Calu3 (cell line): ENCODE measurements at regions not wholly inside any gene's neighbourhood (a gene's known extent, or its start where the extent isn't known, plus 50 kb on each side); places are given as distances from the start of the nearest gene placed in this dataset.

Experiments used
- BruUV-seq: library from RNA; stranded (reverse); fragments of 400-500 nt; replicated peaks from 2 replicates; lab custom pipeline; 2021; lab: Mats Ljungman, UMichigan
- CTCF ChIA-PET: fragments of 300-600 bp; sonication (Branson Sonifier 250); formaldehyde crosslinking; loops from one replicate; lab custom pipeline; 2022; ENCODE audit warnings: antibody characterized with exemption; lab: Charles Lee
- DNase-seq: peaks from one replicate; pipeline ENCODE4 v3.0.0; 2022
- H3K27ac Mint-ChIP-seq: one replicate; pipeline ENCODE4 v1.8.0; 2022; ENCODE audit warnings: mixed read lengths; ENCODE audit not compliant: unreplicated experiment
- H3K27me3 Mint-ChIP-seq: one replicate; pipeline ENCODE4 v1.8.0; 2022; ENCODE audit warnings: mixed read lengths; ENCODE audit not compliant: unreplicated experiment
- H3K36me3 Mint-ChIP-seq: one replicate; pipeline ENCODE4 v1.8.0; 2022; ENCODE audit warnings: mild to moderate bottlenecking, moderate library complexity, mixed read lengths; ENCODE audit not compliant: insufficient read depth, unreplicated experiment
- H3K4me1 Mint-ChIP-seq: one replicate; pipeline ENCODE4 v1.8.0; 2022; ENCODE audit warnings: mild to moderate bottlenecking, low read depth, mixed read lengths; ENCODE audit not compliant: unreplicated experiment
- H3K4me3 Mint-ChIP-seq: one replicate; pipeline ENCODE4 v1.8.0; 2022; ENCODE audit warnings: mild to moderate bottlenecking, low read depth, moderate library complexity, mixed read lengths; ENCODE audit not compliant: unreplicated experiment
- H3K9me3 Mint-ChIP-seq: one replicate; pipeline ENCODE4 v1.8.0; 2022; ENCODE audit warnings: low read depth, mixed read lengths; ENCODE audit not compliant: unreplicated experiment
- CTCF ChIP-seq: fragments of 200-600 bp; IDR thresholded peaks from one replicate; pipeline ENCODE4 v1.8.0; 2022; ENCODE audit warnings: antibody characterized with exemption; ENCODE audit not compliant: unreplicated experiment
- intact Hi-C: fragments of 100-400 bp; cut with micrococcal nuclease; formaldehyde crosslinking; loops from one replicate; pipeline ENCODE4 v1.10.0; 2022; ENCODE audit not compliant: unreplicated experiment

DNA sequence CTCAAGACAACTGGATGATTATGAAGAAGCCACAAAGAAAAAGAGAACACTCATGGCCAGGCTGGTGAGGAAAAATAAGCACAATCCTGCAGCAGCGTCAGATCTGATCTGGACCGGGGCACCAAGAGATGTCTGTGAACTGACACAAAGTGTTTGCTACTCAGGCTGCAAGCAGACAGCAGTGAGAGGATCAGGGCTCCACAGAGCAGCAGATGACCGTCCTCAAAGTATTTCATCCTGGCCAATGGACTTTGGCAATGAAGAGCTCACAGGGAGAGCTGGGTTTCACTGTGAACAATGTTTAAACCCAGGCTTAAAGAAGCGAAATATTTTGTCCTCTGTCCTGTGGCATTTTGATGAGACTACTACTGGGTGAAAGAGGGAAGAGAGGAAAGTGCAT, 299.2 kb downstream of the GPATCH2 start:
- H3K27ac Mint-ChIP-seq, result no peak overlapping the region
- H3K4me1 Mint-ChIP-seq, result no peaks in the 10 kb centered on the region
- BruUV-seq, result no TSS peak
- H3K36me3 Mint-ChIP-seq, result no peaks in the 10 kb centered on the region
- peaks cover 6% of the 10 kb centered on the region for H3K9me3 Mint-ChIP-seq
- no peak overlapping the region for H3K4me3 Mint-ChIP-seq
- DNase-seq, result no peak
- no peaks in the 10 kb centered on the region for H3K27me3 Mint-ChIP-seq
- CTCF ChIA-PET, result interaction anchor here (0.7 kb wide), 1 partner anchor 274 kb away, joined by 3 read pairs; no protein-coding TSS in a partner anchor
- TF ChIP-seq CTCF, result no peak
- intact Hi-C loops, result loop anchor here (5.0 kb wide), 1 partner anchor 579 kb away; no protein-coding TSS in a partner anchor

- no peaks in the 10 kb centered on the region for H3K36me3 Mint-ChIP-seq
- H3K27me3 Mint-ChIP-seq, result no peaks in the 10 kb centered on the region
- H3K4me1 Mint-ChIP-seq, result no peaks in the 10 kb centered on the region
- no peak for TF ChIP-seq CTCF
- H3K4me3 Mint-ChIP-seq, result no peak overlapping the region
- H3K27ac Mint-ChIP-seq, result no peak overlapping the region
- intact Hi-C loops, result no loop called here
- CTCF ChIA-PET, result no interaction called here
- peaks cover 6% of the 10 kb centered on the region for H3K9me3 Mint-ChIP-seq
- BruUV-seq, result no TSS peak
- DNase-seq, result no peak
Observed at GRCh38 chr1:217327901-217328300, 303.0 kb downstream of the GPATCH2 start.

DNA sequence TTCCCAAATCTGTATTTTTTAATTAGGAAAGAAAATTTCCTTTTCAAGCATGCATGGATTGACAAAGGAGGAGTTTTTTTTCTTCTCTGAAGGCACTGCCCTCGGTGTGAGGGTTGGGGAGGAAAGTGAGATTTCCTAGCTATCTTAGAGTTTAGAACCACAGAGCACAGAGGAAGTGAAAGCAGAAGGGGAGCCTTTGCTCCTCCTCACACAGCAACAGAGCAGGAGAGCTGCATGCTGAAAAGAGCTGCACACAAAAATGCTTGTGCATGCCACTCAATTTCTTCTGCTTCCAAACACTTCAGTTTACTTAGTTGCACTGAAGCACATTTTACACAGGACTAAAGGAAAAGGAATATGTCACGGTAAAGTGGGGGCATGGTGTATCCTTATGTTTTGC, 308.1 kb downstream of the GPATCH2 start:
- no TSS peak for BruUV-seq
- H3K27ac Mint-ChIP-seq, result no peak overlapping the region
- H3K27me3 Mint-ChIP-seq, result no peaks in the 10 kb centered on the region
- no peaks in the 10 kb centered on the region for H3K4me1 Mint-ChIP-seq
- no peak overlapping the region for H3K4me3 Mint-ChIP-seq
- no peaks in the 10 kb centered on the region for H3K9me3 Mint-ChIP-seq
- DNase-seq, result no peak
- no peak for TF ChIP-seq CTCF
- no peaks in the 10 kb centered on the region for H3K36me3 Mint-ChIP-seq
- CTCF ChIA-PET, result no interaction called here
- intact Hi-C loops, result no loop called here

GRCh38 chr1:217315346-217315745, 315.5 kb downstream of the GPATCH2 start:
- Mint-ChIP-seq H3K36me3 (no peaks in the 10 kb centered on the region), H3K4me1 (no peaks in the 10 kb centered on the region), H3K27ac (no peak overlapping the region), H3K9me3 (no peaks in the 10 kb centered on the region), H3K4me3 (no peak overlapping the region), H3K27me3 (no peaks in the 10 kb centered on the region)
- no peak for DNase-seq
- TF ChIP-seq CTCF, result no peak
- intact Hi-C loops, result no loop called here
- CTCF ChIA-PET, result no interaction called here
- no TSS peak for BruUV-seq
